ENCODE measurements at regions not wholly inside any gene's neighbourhood (a gene's known extent, or its start where the extent isn't known, plus 50 kb on each side); places are given as distances from the start of the nearest gene placed in this dataset.

DNA sequence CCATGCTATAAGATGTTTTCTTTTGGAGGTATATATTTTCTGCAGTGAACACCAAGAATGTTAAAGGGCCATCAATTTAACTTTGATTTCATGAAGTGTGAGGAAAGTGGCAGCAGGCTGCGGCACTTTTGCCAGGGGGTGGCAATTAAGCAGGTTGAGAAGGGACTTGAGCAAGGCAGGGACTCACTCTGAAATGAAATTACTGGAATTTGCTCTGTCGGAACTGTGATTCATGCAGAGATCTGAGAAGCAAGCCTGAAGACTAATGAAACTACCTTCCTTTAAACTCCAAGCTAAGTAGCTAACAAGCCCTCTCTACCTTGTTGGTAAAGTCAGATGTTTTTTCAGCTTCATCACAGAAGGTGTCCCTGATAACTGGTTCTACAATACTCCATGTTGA is 441.6 kb downstream of the SIPA1L2 start:
- Mint-ChIP-seq H3K36me3 (ENCODE audit: insufficient read depth in 1 of 3, low read depth in 3 of 3) (peaks cover 0 to 67% (median 37%) of the 10 kb centered on the region in 3 experiments; a peak in 5 of 7 replicates), H3K4me3 (no peak overlapping the region), H3K27me3 (ENCODE audit: low read depth) (no peaks in the 10 kb centered on the region), H3K9me3 (peaks cover 0 to 3% of the 10 kb centered on the region in 2 experiments; a peak in 3 of 5 replicates), H3K4me1 (peaks cover 7 to 8% of the 10 kb centered on the region in 2 experiments), H3K27ac (peak overlapping the region in 1 of 3 experiments; percentile 30; a peak in 1 of 7 replicates)
- Histone ChIP-seq H3T11ph (ENCODE audit: low read length) (no peak overlapping the region), H4K20me1 (ENCODE audit: control insufficient read depth, insufficient read depth, insufficient read length) (peaks cover 2% of the 10 kb centered on the region), H2BK120ac (ENCODE audit: low read depth, low read length, poor library complexity, severe bottlenecking) (no peak overlapping the region), H2BK15ac (ENCODE audit: low read depth, low read length) (no peak overlapping the region), H3K23me2 (ENCODE audit: insufficient read length, low read depth, low read length, poor library complexity, severe bottlenecking) (no peaks in the 10 kb centered on the region), H3K79me2 (ENCODE audit: insufficient read depth, low read length) (no peaks in the 10 kb centered on the region), H2AFZ (ENCODE audit: low read length) (no peak overlapping the region), H2BK5ac (ENCODE audit: insufficient read length, low read length) (no peak overlapping the region), H4K5ac (ENCODE audit: insufficient read length, low read depth, low read length) (no peak overlapping the region), H2AK5ac (ENCODE audit: insufficient read length, low read length) (no peak overlapping the region), H3K27me3 (ENCODE audit: insufficient read depth, low read length) (no peaks in the 10 kb centered on the region; the same call in 1 of the 2 replicates), H3K9me3 (ENCODE audit: control insufficient read depth, low read depth, low read length) (no peaks in the 10 kb centered on the region), H3K4me1 (ENCODE audit: insufficient read depth, low read length) (no peaks in the 10 kb centered on the region), H3K23ac (ENCODE audit: insufficient read length, low read depth, low read length) (no peak overlapping the region), H3K14ac (ENCODE audit: insufficient read depth, low read length) (no peak overlapping the region), H4K8ac (replicated peaks; ENCODE audit: insufficient read length, low read depth, low read length) (no peak overlapping the region), H2BK12ac (ENCODE audit: insufficient read length, low read depth, low read length) (no peak overlapping the region), H3K9ac (ENCODE audit: extremely low read depth, insufficient read length, low read length) (no peak overlapping the region), H2BK20ac (ENCODE audit: low read depth, low read length, poor library complexity, severe bottlenecking) (no peak overlapping the region), H3K18ac (ENCODE audit: insufficient read length, low read depth, low read length) (no peak overlapping the region), H3K4ac (ENCODE audit: low read depth, low read length) (no peak overlapping the region), H4K91ac (ENCODE audit: insufficient read length, low read depth, low read length) (no peak overlapping the region), H3K4me2 (ENCODE audit: insufficient read depth, insufficient read length, low read length) (no peak overlapping the region), H3K79me1 (ENCODE audit: insufficient read depth, low read depth, low read length, poor library complexity, severe bottlenecking) (no peaks in the 10 kb centered on the region), H3K27ac (ENCODE audit: insufficient read length, low read depth, low read length) (no peak overlapping the region), H3K56ac (ENCODE audit: insufficient read length, low read depth, low read length) (no peak overlapping the region)
- DNase-seq: no peak
- no CpG with 5 or more reads among the region's 2 CpGs for WGBS (ENCODE audit: extremely low coverage, insufficient read length, low lambda C conversion rate)
- TF ChIP-seq, protein P1, sequence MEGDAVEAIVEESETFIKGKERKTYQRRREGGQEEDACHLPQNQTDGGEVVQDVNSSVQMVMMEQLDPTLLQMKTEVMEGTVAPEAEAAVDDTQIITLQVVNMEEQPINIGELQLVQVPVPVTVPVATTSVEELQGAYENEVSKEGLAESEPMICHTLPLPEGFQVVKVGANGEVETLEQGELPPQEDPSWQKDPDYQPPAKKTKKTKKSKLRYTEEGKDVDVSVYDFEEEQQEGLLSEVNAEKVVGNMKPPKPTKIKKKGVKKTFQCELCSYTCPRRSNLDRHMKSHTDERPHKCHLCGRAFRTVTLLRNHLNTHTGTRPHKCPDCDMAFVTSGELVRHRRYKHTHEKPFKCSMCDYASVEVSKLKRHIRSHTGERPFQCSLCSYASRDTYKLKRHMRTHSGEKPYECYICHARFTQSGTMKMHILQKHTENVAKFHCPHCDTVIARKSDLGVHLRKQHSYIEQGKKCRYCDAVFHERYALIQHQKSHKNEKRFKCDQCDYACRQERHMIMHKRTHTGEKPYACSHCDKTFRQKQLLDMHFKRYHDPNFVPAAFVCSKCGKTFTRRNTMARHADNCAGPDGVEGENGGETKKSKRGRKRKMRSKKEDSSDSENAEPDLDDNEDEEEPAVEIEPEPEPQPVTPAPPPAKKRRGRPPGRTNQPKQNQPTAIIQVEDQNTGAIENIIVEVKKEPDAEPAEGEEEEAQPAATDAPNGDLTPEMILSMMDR (conservative IDR thresholded peaks at IDR 0.05): no peak
